LNCaP clone FGC (cell line): ENCODE measurements at regions not wholly inside any gene's neighbourhood (a gene's known extent, or its start where the extent isn't known, plus 50 kb on each side); places are given as distances from the start of the nearest gene placed in this dataset.

Experiments
- DNase-seq: peaks from one replicate; pipeline ENCODE4 v3.0.0-alpha.2; 2011; ENCODE audit warnings: low read depth
- H3K4me3 ChIP-seq: 2 replicates; pipeline ENCODE4 v1.5.1; 2011; ENCODE audit warnings: mild to moderate bottlenecking, low read depth, low read length, control low read depth
- CTCF ChIP-seq: IDR thresholded peaks from 2 replicates; pipeline ENCODE4 v1.5.1; 2012; ENCODE audit warnings: mild to moderate bottlenecking; ENCODE audit not compliant: control insufficient read depth, insufficient read depth; ENCODE audit errors: extremely low read depth

GRCh38 chr9:7325995-7326394 is 473.6 kb downstream of the DMAC1 start:
- no peak overlapping the region for H3K4me3 ChIP-seq
- no peak for DNase-seq
- no peak for TF ChIP-seq CTCF

DNA sequence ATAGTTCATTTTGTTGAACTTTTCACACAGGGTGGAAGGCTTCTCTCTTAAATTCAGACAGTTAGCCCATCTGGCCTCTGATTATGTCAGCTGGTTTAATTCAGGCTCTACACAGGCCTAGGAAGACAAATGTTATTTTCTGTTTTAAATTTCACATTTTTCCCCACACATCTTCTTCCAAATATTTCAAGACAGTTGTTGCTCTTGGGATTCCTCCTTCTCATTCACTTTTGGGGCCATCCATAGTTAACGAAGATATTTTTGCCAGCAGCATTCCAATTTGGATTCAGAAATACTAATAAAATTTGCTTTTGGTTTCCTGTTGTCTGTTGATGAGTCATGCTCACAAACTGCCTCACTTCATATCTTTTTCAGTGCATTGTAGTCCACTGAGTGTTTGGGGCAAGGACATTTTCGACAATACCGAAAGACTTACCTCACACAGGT is 475.4 kb downstream of the DMAC1 start:
- no peak overlapping the region for H3K4me3 ChIP-seq
- no peak for TF ChIP-seq CTCF
- DNase-seq: no peak

GRCh38 chr9:7320841-7321240 is 478.7 kb downstream of the DMAC1 start:
- H3K4me3 ChIP-seq: no peak overlapping the region
- no peak for TF ChIP-seq CTCF
- DNase-seq: no peak

- no peak for DNase-seq
- no peak for TF ChIP-seq CTCF
- H3K4me3 ChIP-seq: no peak overlapping the region
Observed at GRCh38 chr9:7320139-7320538, 479.4 kb downstream of the DMAC1 start.

DNA sequence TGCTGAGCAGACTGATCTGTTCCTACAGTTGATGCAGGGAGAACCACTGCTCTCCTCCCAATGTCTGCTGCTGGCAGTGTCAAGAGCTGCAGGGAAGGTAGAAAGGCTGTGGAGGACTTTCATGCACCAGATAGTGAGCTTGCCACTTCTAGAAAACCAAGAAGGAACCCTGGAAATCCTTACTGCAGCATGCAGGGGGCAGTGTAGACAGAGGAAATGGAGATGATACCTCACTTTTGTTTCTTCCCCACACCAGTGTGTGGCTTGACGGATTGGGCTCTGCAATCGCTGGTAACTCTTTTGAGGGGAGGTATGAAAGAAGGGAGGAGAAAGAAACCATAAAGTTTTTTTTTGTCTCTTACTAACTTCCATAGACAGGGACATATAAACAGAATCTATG is 480.7 kb downstream of the DMAC1 start:
- TF ChIP-seq CTCF: no peak
- H3K4me3 ChIP-seq: no peak overlapping the region
- DNase-seq: no peak

- TF ChIP-seq CTCF: no peak
- H3K4me3 ChIP-seq: no peak overlapping the region
- DNase-seq: no peak
Observed at GRCh38 chr9:7316967-7317366, 482.6 kb downstream of the DMAC1 start.

GRCh38 chr9:7316166-7316795 is 483.3 kb downstream of the DMAC1 start:
- H3K4me3 ChIP-seq: no peak overlapping the region
- no peak for DNase-seq
- no peak for TF ChIP-seq CTCF
